HEK293 (cell line): ENCODE measurements at regions not wholly inside any gene's neighbourhood (a gene's known extent, or its start where the extent isn't known, plus 50 kb on each side); places are given as distances from the start of the nearest gene placed in this dataset.

Experiments used
- CTCF ChIA-PET: fragments of 350-600 bp; formaldehyde crosslinking; extraction: SDS; loops from one replicate; lab custom pipeline; 2021; ENCODE audit warnings: antibody characterized with exemption; lab: Yijun Ruan, JAX
- POLR2A ChIA-PET: fragments of 300-600 bp; formaldehyde crosslinking; extraction: SDS; loops from one replicate; lab custom pipeline; 2020; ENCODE audit warnings: antibody characterized with exemption, inconsistent platforms; lab: Yijun Ruan, JAX
- H3K27ac ChIP-seq: fragments of 200-500 bp; sonication (Bioruptor generic); 2 replicates; pipeline ENCODE4 v1.5.1; 2014; ENCODE audit warnings: low read depth, low read length, control low read depth, inconsistent platforms; ENCODE audit errors: extremely low read depth
- H3K36me3 ChIP-seq, 2 experiments: fragments of 200-500 bp in 1 of 2; sonication (Bioruptor generic) in 1 of 2; 1 replicate in 1 of 2; 2 replicates in 1 of 2; pipeline ENCODE4 v1.5.1; 2014 to 2017; ENCODE audit warnings: inconsistent platforms in 2 of 2, low read length in 2 of 2; ENCODE audit not compliant: control insufficient read depth in 2 of 2, insufficient read depth in 1 of 2
- H3K4me1 ChIP-seq: fragments of 200-500 bp; sonication (Bioruptor generic); 2 replicates; pipeline ENCODE4 v1.5.1; 2014; ENCODE audit warnings: mild to moderate bottlenecking, low read length, inconsistent platforms; ENCODE audit not compliant: control insufficient read depth, insufficient read depth
- H3K4me3 ChIP-seq: 2 replicates; pipeline ENCODE4 v1.5.1; 2011; ENCODE audit warnings: low read depth, mild to moderate bottlenecking, control low read depth, low read length, moderate library complexity
- H3K9me3 ChIP-seq: fragments of 200-500 bp; sonication (Bioruptor generic); 2 replicates; pipeline ENCODE4 v1.5.1; 2014; ENCODE audit warnings: low read depth, low read length, inconsistent platforms; ENCODE audit not compliant: control insufficient read depth, insufficient read depth
- CTCF ChIP-seq: fragments of 450-650 bp; formaldehyde crosslinking; IDR thresholded peaks from 2 replicates; pipeline ENCODE4 v1.5.1; 2016; ENCODE audit warnings: missing biosample characterization, missing genetic modification characterization
- PRDM10 ChIP-seq: fragments of 450-650 bp; formaldehyde crosslinking; IDR thresholded peaks from 2 replicates; pipeline ENCODE4 v1.5.1; 2016; ENCODE audit warnings: missing biosample characterization, missing genetic modification characterization
- PRDM2 ChIP-seq: fragments of 450-650 bp; formaldehyde crosslinking; IDR thresholded peaks from 2 replicates; pipeline ENCODE4 v1.5.1; 2016; ENCODE audit warnings: missing biosample characterization, missing genetic modification characterization, borderline replicate concordance
- ZBTB1 ChIP-seq: fragments of 450-650 bp; formaldehyde crosslinking; IDR thresholded peaks from 2 replicates; pipeline ENCODE4 v1.5.1; 2016; ENCODE audit warnings: missing biosample characterization, missing genetic modification characterization
- ZBTB8A ChIP-seq: fragments of 450-650 bp; formaldehyde crosslinking; IDR thresholded peaks from 2 replicates; pipeline ENCODE4 v1.5.1; 2016; ENCODE audit warnings: missing biosample characterization, missing genetic modification characterization
- ZEB2 ChIP-seq: fragments of 450-650 bp; formaldehyde crosslinking; IDR thresholded peaks from 2 replicates; pipeline ENCODE4 v1.5.1; 2016; ENCODE audit warnings: missing biosample characterization, missing genetic modification characterization
- ZNF10 ChIP-seq: fragments of 450-650 bp; formaldehyde crosslinking; IDR thresholded peaks from 2 replicates; pipeline ENCODE4 v1.5.1; 2017; ENCODE audit warnings: missing biosample characterization, missing genetic modification characterization
- ZNF175 ChIP-seq: fragments of 450-650 bp; formaldehyde crosslinking; IDR thresholded peaks from 2 replicates; pipeline ENCODE4 v1.5.1; 2016; ENCODE audit warnings: missing biosample characterization, missing genetic modification characterization
- ZNF18 ChIP-seq: fragments of 450-650 bp; formaldehyde crosslinking; IDR thresholded peaks from 2 replicates; pipeline ENCODE4 v1.5.1; 2016; ENCODE audit warnings: missing biosample characterization, missing genetic modification characterization
- ZNF23 ChIP-seq: fragments of 450-650 bp; formaldehyde crosslinking; IDR thresholded peaks from 2 replicates; pipeline ENCODE4 v1.5.1; 2016; ENCODE audit warnings: missing biosample characterization, missing genetic modification characterization, borderline replicate concordance
- ZNF571 ChIP-seq: fragments of 450-650 bp; formaldehyde crosslinking; IDR thresholded peaks from 2 replicates; pipeline ENCODE4 v1.5.0; 2017; ENCODE audit warnings: missing biosample characterization, missing genetic modification characterization
- ZNF580 ChIP-seq: fragments of 450-650 bp; formaldehyde crosslinking; IDR thresholded peaks from 2 replicates; pipeline ENCODE4 v1.5.1; 2016; ENCODE audit warnings: missing biosample characterization, missing genetic modification characterization
- ZNF654 ChIP-seq: fragments of 450-650 bp; formaldehyde crosslinking; IDR thresholded peaks from 2 replicates; pipeline ENCODE4 v1.5.1; 2016; ENCODE audit warnings: low read depth, missing biosample characterization, missing genetic modification characterization
- ZNF692 ChIP-seq: fragments of 450-650 bp; formaldehyde crosslinking; IDR thresholded peaks from 2 replicates; pipeline ENCODE4 v1.5.1; 2016; ENCODE audit warnings: missing biosample characterization, missing genetic modification characterization

- TF ChIP-seq ZNF571 (no peak), ZEB2 (tag by site-specific recombination) (no peak), CTCF (tag by site-specific recombination) (no peak), ZNF18 (tag by site-specific recombination) (no peak), ZNF175 (tag by site-specific recombination) (no peak), ZBTB8A (tag by site-specific recombination) (no peak), ZNF580 (no peak)
- TF ChIP-seq, all 188 proteins: peak for 0
These were observed 948.8 kb downstream of the SOCS6 start (continued) for GRCh38 chr18:71237641-71238040.

- TF ChIP-seq ZNF23 (tag by site-specific recombination): no peak
- CTCF ChIA-PET: no interaction called here
These were observed 944.3 kb downstream of the SOCS6 start for GRCh38 chr18:71233177-71233576.

GRCh38 chr18:71223486-71223885 is 934.6 kb downstream of the SOCS6 start:
- Histone ChIP-seq H3K27ac (no peak overlapping the region), H3K4me1 (no peaks in the 10 kb centered on the region), H3K9me3 (no peaks in the 10 kb centered on the region), H3K36me3 (no peaks in the 10 kb centered on the region), H3K4me3 (no peak overlapping the region)
- ChIA-PET CTCF (no interaction called here), POLR2A (no interaction called here)
- TF ChIP-seq ZNF18 (tag by site-specific recombination) (no peak), ZBTB1 (tag by site-specific recombination) (no peak), ZNF10 (tag by site-specific recombination) (no peak), ZNF654 (tag by site-specific recombination) (no peak), PRDM2 (tag by site-specific recombination) (no peak), ZNF692 (tag by site-specific recombination) (no peak), PRDM10 (tag by site-specific recombination) (no peak)

More at GRCh38 chr18:71233177-71233576, 944.3 kb downstream of the SOCS6 start:
- no peaks in the 10 kb centered on the region for H3K9me3 ChIP-seq
- no peak overlapping the region for H3K4me3 ChIP-seq
- no peak overlapping the region for H3K27ac ChIP-seq
- no peaks in the 10 kb centered on the region for H3K36me3 ChIP-seq
- no peaks in the 10 kb centered on the region for H3K4me1 ChIP-seq
- POLR2A ChIA-PET: no interaction called here
